GM12864 (cell line): ENCODE measurements at regions not wholly inside any gene's neighbourhood (a gene's known extent, or its start where the extent isn't known, plus 50 kb on each side); places are given as distances from the start of the nearest gene placed in this dataset.

ENCODE experiments used
- DNase-seq: peaks from one replicate; pipeline ENCODE4 v3.0.0-alpha.2; 2011; ENCODE audit warnings: low read depth
- H3K4me3 ChIP-seq: 2 replicates; pipeline ENCODE4 v1.5.1; 2011; ENCODE audit warnings: mild to moderate bottlenecking, low read depth, low read length, control low read depth
- CTCF ChIP-seq: IDR thresholded peaks from 2 replicates; pipeline ENCODE4 v1.5.1; 2011; ENCODE audit warnings: low read depth, mild to moderate bottlenecking, moderate library complexity, low read length, control low read depth, inconsistent platforms; ENCODE audit errors: missing control alignments

DNA sequence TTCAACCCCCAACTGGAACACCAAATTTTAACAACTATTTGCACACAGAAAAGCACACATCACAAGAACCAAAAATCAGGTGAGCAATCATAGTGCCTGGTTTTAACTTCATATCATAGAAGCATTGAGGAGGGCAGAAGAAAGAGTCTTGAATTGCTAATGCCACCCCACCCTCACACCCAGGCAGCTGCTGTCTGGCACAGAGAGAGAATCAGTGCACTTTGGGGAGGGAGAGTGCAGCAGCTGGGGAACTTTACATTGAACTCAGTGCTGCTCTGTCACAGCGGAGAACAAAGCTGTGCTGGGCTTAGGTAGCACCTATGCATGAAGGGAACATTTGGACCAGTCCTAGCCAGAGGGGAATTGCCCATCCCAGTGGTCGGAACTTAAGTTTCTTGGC lies 76.0 kb upstream of the KBTBD8 start:
- H3K4me3 ChIP-seq: no peak overlapping the region
- TF ChIP-seq CTCF: no peak
- no peak for DNase-seq

DNA sequence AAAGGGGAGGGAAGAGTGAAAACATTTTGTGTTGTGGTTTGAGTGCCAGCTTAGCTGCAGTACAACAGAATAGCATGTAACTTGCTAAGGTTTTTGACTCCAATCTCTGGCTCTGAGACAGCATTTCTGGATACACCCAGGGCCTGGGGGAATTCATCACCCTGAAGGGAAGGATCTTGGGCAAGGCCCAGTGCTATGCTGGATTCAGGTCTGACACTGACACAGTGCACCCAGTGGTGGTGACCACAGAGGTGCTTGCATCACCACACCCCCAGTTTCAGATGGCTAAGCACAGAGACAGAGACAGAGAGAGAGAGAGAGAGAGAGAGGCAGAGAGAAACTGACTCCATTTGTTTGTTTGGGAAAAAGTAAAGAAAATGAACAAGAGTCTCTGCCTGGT lies 74.1 kb upstream of the KBTBD8 start:
- no peak for TF ChIP-seq CTCF

DNA sequence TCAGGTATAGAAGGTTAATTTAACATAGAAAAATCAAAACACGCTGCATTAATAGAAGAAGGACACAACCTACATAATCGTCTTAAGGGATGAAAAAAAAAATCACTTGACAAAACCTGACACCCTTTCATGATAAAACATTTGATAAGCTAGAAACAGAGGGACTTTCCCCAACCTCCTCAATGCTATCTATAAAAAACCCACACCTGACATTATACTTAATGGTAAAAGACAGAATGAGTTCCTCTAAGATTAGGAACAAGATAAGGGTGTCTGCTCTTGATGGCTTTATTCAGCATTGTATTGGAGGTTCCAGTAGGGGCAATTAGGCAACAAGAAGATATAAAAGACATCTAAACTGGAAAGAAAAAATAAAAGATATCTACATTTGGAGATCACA lies 69.9 kb upstream of the KBTBD8 start:
- no peak for TF ChIP-seq CTCF
- no peak overlapping the region for H3K4me3 ChIP-seq
- no peak for DNase-seq

More for the DNA sequence above, 74.1 kb upstream of the KBTBD8 start:
- DNase-seq: no peak
- H3K4me3 ChIP-seq: no peak overlapping the region

GRCh38 chr3:66931291-66931690 lies 66.8 kb upstream of the KBTBD8 start:
- no peak for DNase-seq
- H3K4me3 ChIP-seq: no peak overlapping the region

GRCh38 chr3:66931699-66932098 lies 66.4 kb upstream of the KBTBD8 start:
- no peak overlapping the region for H3K4me3 ChIP-seq
- DNase-seq: no peak
- no peak for TF ChIP-seq CTCF

More at GRCh38 chr3:66931291-66931690, 66.8 kb upstream of the KBTBD8 start:
- no peak for TF ChIP-seq CTCF

- no peak for DNase-seq
- no peak overlapping the region for H3K4me3 ChIP-seq
- TF ChIP-seq CTCF: no peak
These were observed 64.9 kb upstream of the KBTBD8 start for GRCh38 chr3:66933233-66933632.

GRCh38 chr3:66934041-66934440 lies 64.1 kb upstream of the KBTBD8 start:
- DNase-seq: no peak
- TF ChIP-seq CTCF: no peak
- H3K4me3 ChIP-seq: no peak overlapping the region
